C1 segment of cervical spinal cord (tissue), 14 donors: ENCODE measurements at regions not wholly inside any gene's neighbourhood (a gene's known extent, or its start where the extent isn't known, plus 50 kb on each side); places are given as distances from the start of the nearest gene placed in this dataset.
"Not testable (repeated sequence)": the region's sequence is repeated elsewhere in the genome, so short reads cannot be mapped to it uniquely, and the experiment has no call there.

ENCODE experiments used
- DNase-seq, 14 donors: peaks; one replicate each; lab custom pipeline; 2025; lab: John Stamatoyannopoulos, UW

GRCh38 chr3:5466717-5467116, 279.2 kb downstream of the EDEM1 start:
- no peak for DNase-seq

- no peak for DNase-seq
Measured at GRCh38 chr3:5473471-5473870, 286.0 kb downstream of the EDEM1 start.

GRCh38 chr3:5476403-5476802, 288.9 kb downstream of the EDEM1 start:
- no peak for DNase-seq

GRCh38 chr3:5479229-5479799, 291.8 kb downstream of the EDEM1 start:
- no peak for DNase-seq

- no peak for DNase-seq
Measured at GRCh38 chr3:5480190-5480589, 292.7 kb downstream of the EDEM1 start.

GRCh38 chr3:5485427-5485826, 297.9 kb downstream of the EDEM1 start:
- DNase-seq: no peak

- no peak for DNase-seq
Measured at GRCh38 chr3:5488771-5489170, 301.3 kb downstream of the EDEM1 start.

GRCh38 chr3:5489536-5489935, 302.0 kb downstream of the EDEM1 start:
- no peak for DNase-seq

- no peak for DNase-seq
Measured at GRCh38 chr3:5494905-5495519, 307.5 kb downstream of the EDEM1 start.

GRCh38 chr3:5497497-5497896, 310.0 kb downstream of the EDEM1 start:
- DNase-seq: no peak

GRCh38 chr3:5498981-5499380, 311.5 kb downstream of the EDEM1 start:
- DNase-seq: no peak

- no peak for DNase-seq
Measured at GRCh38 chr3:5499404-5499803, 311.9 kb downstream of the EDEM1 start.

GRCh38 chr3:5503136-5503535, 315.6 kb downstream of the EDEM1 start:
- no peak for DNase-seq

GRCh38 chr3:5504135-5504534, 316.6 kb downstream of the EDEM1 start:
- no peak for DNase-seq

GRCh38 chr3:5505163-5505562, 317.7 kb downstream of the EDEM1 start:
- DNase-seq: no peak

- DNase-seq: no peak
Measured at GRCh38 chr3:5505997-5506396, 318.5 kb downstream of the EDEM1 start.

- not testable (repeated sequence) for DNase-seq
Measured at GRCh38 chr3:5508860-5509259, 321.4 kb downstream of the EDEM1 start.

- no peak for DNase-seq
Measured at GRCh38 chr3:5510300-5510699, 322.8 kb downstream of the EDEM1 start.

GRCh38 chr3:5517921-5518320, 330.4 kb downstream of the EDEM1 start:
- no peak for DNase-seq

GRCh38 chr3:5520237-5520636, 332.7 kb downstream of the EDEM1 start:
- no peak for DNase-seq

GRCh38 chr3:5523125-5523524, 335.6 kb downstream of the EDEM1 start:
- DNase-seq: no peak

- DNase-seq: no peak
Measured at GRCh38 chr3:5531039-5531438, 343.5 kb downstream of the EDEM1 start.

GRCh38 chr3:5531741-5532290, 344.3 kb downstream of the EDEM1 start:
- DNase-seq: no peak

GRCh38 chr3:5540532-5540931, 353.0 kb downstream of the EDEM1 start:
- DNase-seq: no peak
